Fibroblast of lung (primary cell): ENCODE measurements at regions not wholly inside any gene's neighbourhood (a gene's known extent, or its start where the extent isn't known, plus 50 kb on each side); places are given as distances from the start of the nearest gene placed in this dataset.

ENCODE experiments used
- EZH2 ChIP-seq: IDR thresholded peaks from 2 replicates; pipeline ENCODE4 v1.5.1; 2012; ENCODE audit warnings: low read length, control low read depth, mild to moderate bottlenecking; ENCODE audit errors: missing control alignments
- TF ChIP-seq, protein P1 (sequence below), 2 donors: IDR thresholded peaks in 1 of 2; conservative IDR thresholded peaks in 1 of 2; 1 replicate in 1 of 2; 2 replicates in 1 of 2; pipeline ENCODE4 v1.5.1; 2011 to 2012; ENCODE audit warnings: low read length in 2 of 2, control low read depth in 1 of 2, inconsistent platforms in 1 of 2, low read depth in 1 of 2, mild to moderate bottlenecking in 1 of 2

DNA sequence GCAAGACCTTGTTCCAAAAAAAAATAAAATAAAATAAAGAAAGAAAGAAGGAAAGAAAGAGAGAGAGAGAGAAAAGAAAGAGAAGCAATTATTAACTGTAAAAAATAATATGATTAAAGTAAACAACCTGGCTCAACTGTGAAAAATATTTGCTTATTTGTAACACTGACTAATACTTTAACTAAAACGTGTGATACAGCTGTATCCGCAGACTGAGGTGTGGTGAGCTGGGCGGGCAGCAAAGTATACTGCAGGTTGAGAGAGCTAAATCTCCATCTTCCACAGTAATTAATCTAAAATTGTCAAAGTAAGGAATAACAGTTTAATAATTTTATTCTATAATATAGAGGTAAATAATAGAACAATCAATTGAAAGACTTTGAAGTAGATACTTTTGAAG lies 145.5 kb upstream of the FAM241A start:
- TF ChIP-seq, protein P1, sequence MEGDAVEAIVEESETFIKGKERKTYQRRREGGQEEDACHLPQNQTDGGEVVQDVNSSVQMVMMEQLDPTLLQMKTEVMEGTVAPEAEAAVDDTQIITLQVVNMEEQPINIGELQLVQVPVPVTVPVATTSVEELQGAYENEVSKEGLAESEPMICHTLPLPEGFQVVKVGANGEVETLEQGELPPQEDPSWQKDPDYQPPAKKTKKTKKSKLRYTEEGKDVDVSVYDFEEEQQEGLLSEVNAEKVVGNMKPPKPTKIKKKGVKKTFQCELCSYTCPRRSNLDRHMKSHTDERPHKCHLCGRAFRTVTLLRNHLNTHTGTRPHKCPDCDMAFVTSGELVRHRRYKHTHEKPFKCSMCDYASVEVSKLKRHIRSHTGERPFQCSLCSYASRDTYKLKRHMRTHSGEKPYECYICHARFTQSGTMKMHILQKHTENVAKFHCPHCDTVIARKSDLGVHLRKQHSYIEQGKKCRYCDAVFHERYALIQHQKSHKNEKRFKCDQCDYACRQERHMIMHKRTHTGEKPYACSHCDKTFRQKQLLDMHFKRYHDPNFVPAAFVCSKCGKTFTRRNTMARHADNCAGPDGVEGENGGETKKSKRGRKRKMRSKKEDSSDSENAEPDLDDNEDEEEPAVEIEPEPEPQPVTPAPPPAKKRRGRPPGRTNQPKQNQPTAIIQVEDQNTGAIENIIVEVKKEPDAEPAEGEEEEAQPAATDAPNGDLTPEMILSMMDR (conservative IDR thresholded peaks at IDR 0.05 in 1 of 2, IDR thresholded peaks at IDR 0.05 in 1 of 2; ENCODE audit: low read depth in 1 of 2, low read length in 2 of 2), result no peak
- TF ChIP-seq EZH2, result no peak
